Right lobe of liver (tissue), 6 donors: ENCODE measurements at regions not wholly inside any gene's neighbourhood (a gene's known extent, or its start where the extent isn't known, plus 50 kb on each side); places are given as distances from the start of the nearest gene placed in this dataset.
"Not testable (repeated sequence)": the region's sequence is repeated elsewhere in the genome, so short reads cannot be mapped to it uniquely, and the experiment has no call there.

Experiments
- ATAC-seq, 4 donors: fragments of 200-7000 bp; cut with Tn5 transposase; one replicate each; pipeline ENCODE4 v1.9.1; 2020; ENCODE audit warnings: mild to moderate bottlenecking in 4 of 4, moderate library complexity in 4 of 4
- DNase-seq, 3 donors: peaks; one replicate each; pipeline ENCODE4 v3.0.0-alpha.2; 2020
- H3K27ac ChIP-seq, 3 donors: fragments of 200-600 bp; one replicate each; pipeline ENCODE4 v1.8.0; 2022
- H3K27me3 ChIP-seq, 2 donors: fragments of 200-600 bp; one replicate each; pipeline ENCODE4 v1.8.0; 2022
- H3K36me3 ChIP-seq, 4 donors: fragments of 200-600 bp; sonication (generic) in 1 of 4; one replicate each; pipeline versions ENCODE4 v1.5.1 to v1.8.0; 2017 to 2022; ENCODE audit warnings: control low read depth in 1 of 4
- H3K4me1 ChIP-seq, 4 donors: fragments of 200-600 bp; sonication (generic) in 1 of 4; one replicate each; pipeline versions ENCODE4 v1.5.1 to v1.8.0; 2017 to 2022; ENCODE audit warnings: control low read depth in 1 of 4
- H3K4me3 ChIP-seq, 3 donors: fragments of 200-600 bp; one replicate each; pipeline ENCODE4 v1.8.0; 2022
- H3K9me3 ChIP-seq, 4 donors: fragments of 200-600 bp; sonication (generic) in 1 of 4; one replicate each; pipeline versions ENCODE4 v1.5.1 to v1.8.0; 2017 to 2022; ENCODE audit warnings: control low read depth in 1 of 4
- POLR2A ChIP-seq: fragments of 450-650 bp; IDR thresholded peaks from one replicate; pipeline ENCODE4 v1.6.1; 2017; ENCODE audit warnings: antibody characterized with exemption, mild to moderate bottlenecking
- WGBS: methylation state at CpG from one replicate; pipeline ENCODE4 v1.1.6; 2018; ENCODE audit warnings: low coverage, low lambda C conversion rate; ENCODE audit not compliant: insufficient coverage; ENCODE audit errors: missing lambda C conversion rate; 5-methylcytosine and 5-hydroxymethylcytosine counted together
- intact Hi-C, 2 donors: fragments of 100-400 bp; cut with DNase I; formaldehyde crosslinking; loops; one replicate each; pipeline versions ENCODE4 v1.11.2 to v1.14.1; 2022
- TF ChIP-seq, protein P1 (sequence below), 4 donors: fragments of 200-600 bp in 3 of 4; fragments of 450-650 bp in 1 of 4; IDR thresholded peaks; one replicate each; pipeline versions ENCODE4 v1.5.1 to v1.8.0; 2016 to 2022; ENCODE audit warnings: antibody characterized with exemption in 4 of 4, mild to moderate bottlenecking in 2 of 4
- donor health status: DM: no; HTN: yes; CAD: no.
- donor health status: DM: no; HTN: no; CAD: no.
- donor health status: DM: no; HTN: no; CAD: no.
- donor health status: DM: no; HTN: yes; CAD: no.
- donor health status: DM: no; HTN: yes; CAD: no.

DNA sequence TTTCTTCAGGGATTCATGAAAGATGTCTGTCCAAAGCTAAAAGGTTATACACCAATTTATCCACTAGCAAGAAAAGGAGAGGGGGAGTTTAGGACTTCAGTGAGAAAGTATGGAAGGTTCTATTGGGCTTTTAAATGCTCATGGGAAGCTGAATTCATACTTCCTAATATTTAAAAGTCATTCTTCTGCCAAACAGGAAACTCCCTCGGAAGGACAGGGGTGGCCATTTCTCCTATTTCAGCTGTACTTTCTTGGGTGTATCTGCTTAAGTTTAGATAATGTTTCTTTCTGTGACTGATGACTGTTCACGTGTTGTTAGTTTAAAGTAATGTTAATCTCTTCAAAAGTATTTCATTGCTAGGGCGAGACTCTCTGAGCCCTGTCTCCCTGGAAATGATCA lies 80.5 kb upstream of the IFNGR1 start:
- intact Hi-C loops: no loop called here
- no peak for ATAC-seq

DNA sequence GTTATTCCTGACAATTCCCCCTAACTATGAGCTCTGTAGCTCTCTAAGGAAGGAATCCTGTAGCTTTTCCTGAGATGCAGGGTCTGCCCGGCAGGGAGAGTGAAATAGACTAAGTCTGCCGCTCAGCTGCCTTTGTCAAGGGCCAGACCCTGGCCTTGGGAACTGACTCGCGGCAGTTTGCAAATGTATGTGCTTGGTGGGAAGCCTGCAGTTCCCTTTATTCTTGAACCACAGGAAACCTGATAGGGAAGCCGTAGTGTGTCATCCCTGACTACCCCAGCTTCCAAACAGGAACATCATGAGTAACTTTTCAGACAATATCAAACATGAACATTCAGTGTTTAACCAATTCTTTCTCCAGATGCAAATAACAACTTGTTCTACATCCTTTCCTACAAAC lies 78.7 kb upstream of the IFNGR1 start:
- Histone ChIP-seq H3K4me3 (no peak overlapping the region), H3K4me1 (peaks cover 0 to 3% (median 0%) of the 10 kb centered on the region in 4 donors), H3K36me3 (no peaks in the 10 kb centered on the region), H3K27me3 (no peaks in the 10 kb centered on the region), H3K9me3 (no peaks in the 10 kb centered on the region), H3K27ac (no peak overlapping the region)
- 43% methylated on average over 5 of the region's 5 CpGs for WGBS
- ATAC-seq: peak in 3 of 4 donors; percentile 55 to 82 (median 77)
- TF ChIP-seq POLR2A: no peak
- TF ChIP-seq, protein P1, sequence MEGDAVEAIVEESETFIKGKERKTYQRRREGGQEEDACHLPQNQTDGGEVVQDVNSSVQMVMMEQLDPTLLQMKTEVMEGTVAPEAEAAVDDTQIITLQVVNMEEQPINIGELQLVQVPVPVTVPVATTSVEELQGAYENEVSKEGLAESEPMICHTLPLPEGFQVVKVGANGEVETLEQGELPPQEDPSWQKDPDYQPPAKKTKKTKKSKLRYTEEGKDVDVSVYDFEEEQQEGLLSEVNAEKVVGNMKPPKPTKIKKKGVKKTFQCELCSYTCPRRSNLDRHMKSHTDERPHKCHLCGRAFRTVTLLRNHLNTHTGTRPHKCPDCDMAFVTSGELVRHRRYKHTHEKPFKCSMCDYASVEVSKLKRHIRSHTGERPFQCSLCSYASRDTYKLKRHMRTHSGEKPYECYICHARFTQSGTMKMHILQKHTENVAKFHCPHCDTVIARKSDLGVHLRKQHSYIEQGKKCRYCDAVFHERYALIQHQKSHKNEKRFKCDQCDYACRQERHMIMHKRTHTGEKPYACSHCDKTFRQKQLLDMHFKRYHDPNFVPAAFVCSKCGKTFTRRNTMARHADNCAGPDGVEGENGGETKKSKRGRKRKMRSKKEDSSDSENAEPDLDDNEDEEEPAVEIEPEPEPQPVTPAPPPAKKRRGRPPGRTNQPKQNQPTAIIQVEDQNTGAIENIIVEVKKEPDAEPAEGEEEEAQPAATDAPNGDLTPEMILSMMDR (IDR thresholded peaks at IDR 0.05): no peak
- DNase-seq: peak in 1 of 3 donors; percentile 25
- intact Hi-C loops: no loop called here

More for the DNA sequence above, 80.5 kb upstream of the IFNGR1 start:
- H3K27ac ChIP-seq: no peak overlapping the region
- H3K36me3 ChIP-seq: no peaks in the 10 kb centered on the region
- peaks cover 0 to 3% (median 0%) of the 10 kb centered on the region in 4 donors for H3K4me1 ChIP-seq
- TF ChIP-seq POLR2A: no peak
- TF ChIP-seq, protein P1 (IDR thresholded peaks at IDR 0.05): no peak
- WGBS: 52% methylated on average over 3 of the region's 3 CpGs
- no peak for DNase-seq
- no peak overlapping the region for H3K4me3 ChIP-seq
- no peaks in the 10 kb centered on the region for H3K9me3 ChIP-seq
- H3K27me3 ChIP-seq: no peaks in the 10 kb centered on the region

DNA sequence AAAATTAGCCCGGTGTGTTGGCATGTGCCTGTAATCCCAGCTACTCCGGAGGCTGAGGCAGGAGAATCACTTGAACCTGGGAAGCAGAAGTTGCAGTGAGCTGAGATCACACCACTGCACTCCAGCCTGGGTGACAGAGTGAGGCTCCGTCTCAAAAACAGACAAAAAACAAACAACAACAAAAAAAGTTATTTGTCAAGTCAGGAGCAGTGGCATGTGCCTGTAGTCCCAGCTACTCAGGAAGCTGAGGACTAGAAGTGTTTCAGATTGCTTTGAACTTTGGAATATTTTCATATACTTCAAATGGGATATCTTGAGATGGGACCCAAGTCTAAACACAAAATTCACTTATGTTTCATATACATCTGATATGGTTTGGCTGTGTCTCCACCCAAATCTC lies 73.1 kb upstream of the IFNGR1 start:
- H3K36me3 ChIP-seq, H3K4me1 ChIP-seq, DNase-seq, H3K27me3 ChIP-seq, H3K9me3 ChIP-seq, intact Hi-C loops, H3K27ac ChIP-seq, H3K4me3 ChIP-seq, ATAC-seq: not testable (repeated sequence)
- WGBS: 48% methylated on average over 3 of the region's 3 CpGs

DNA sequence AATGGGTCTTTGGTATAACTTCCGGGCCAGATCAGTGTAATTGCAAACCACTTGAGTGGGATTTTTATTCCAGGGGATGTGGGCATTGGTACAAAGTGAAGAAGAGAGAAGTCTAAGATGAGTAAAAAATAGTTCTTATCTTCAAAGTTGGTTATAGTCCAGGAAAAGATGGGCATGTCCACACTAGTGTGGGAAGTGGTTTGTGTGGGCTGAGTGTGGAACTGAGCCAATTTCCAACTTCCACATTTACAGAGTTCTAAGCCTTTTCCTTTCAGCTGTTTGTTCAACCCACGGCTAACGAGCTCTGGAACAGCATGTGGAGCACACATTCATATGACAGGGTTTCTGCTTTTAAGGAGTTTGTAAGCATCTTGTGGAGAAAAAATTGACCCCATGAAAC lies 72.3 kb upstream of the IFNGR1 start:
- H3K27me3 ChIP-seq: no peaks in the 10 kb centered on the region
- H3K4me3 ChIP-seq: no peak overlapping the region
- no peaks in the 10 kb centered on the region for H3K36me3 ChIP-seq
- peaks cover 0 to 2% (median 0%) of the 10 kb centered on the region in 4 donors for H3K4me1 ChIP-seq
- H3K9me3 ChIP-seq: no peaks in the 10 kb centered on the region
- WGBS: 23% methylated on average over 3 of the region's 3 CpGs
- DNase-seq (peak in 1 of 3 donors; percentile 52), ATAC-seq (peak; percentile 47 to 79 (median 63))
- H3K27ac ChIP-seq: no peak overlapping the region
- TF ChIP-seq POLR2A: no peak
- TF ChIP-seq, protein P1 (IDR thresholded peaks at IDR 0.05): no peak
- intact Hi-C loops: no loop called here

DNA sequence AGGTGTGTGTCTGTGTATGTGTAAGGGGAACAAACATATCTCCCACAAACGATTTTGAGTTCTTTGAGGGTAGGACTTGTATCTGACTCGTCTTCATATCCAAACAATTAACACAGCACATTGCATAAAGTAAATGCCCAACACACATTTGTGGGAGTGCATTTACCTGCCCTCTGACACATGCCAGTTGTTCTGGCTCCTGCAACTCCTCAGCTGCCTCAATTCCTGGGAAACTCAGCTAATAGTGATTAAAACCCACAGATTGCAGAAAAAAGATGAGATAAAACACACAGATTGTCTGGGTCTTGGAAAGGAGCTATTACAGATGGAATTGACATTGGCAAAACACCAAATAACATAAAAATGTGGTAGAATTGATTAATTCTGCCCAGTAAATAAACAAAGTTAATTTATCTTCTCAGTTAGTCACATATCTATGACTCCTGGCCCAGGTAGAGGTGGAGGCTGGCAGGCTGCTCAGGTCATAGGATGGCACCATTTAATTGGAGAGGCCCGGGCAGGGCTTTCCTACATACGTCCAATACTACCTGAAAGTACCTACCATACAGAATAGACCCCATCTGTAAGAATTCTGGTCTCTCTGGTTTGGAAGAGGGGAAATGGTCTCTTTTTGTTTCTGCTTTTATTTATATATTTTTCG lies 71.5 kb upstream of the IFNGR1 start:
- Histone ChIP-seq H3K4me3 (no peak overlapping the region), H3K9me3 (no peaks in the 10 kb centered on the region), H3K36me3 (no peaks in the 10 kb centered on the region), H3K27ac (no peak overlapping the region), H3K27me3 (no peaks in the 10 kb centered on the region), H3K4me1 (peaks cover 0 to 3% (median 0%) of the 10 kb centered on the region in 4 donors)
- WGBS: 40% methylated on average over 5 of the region's 5 CpGs
- no peak for TF ChIP-seq POLR2A
- TF ChIP-seq, protein P1 (IDR thresholded peaks at IDR 0.05): no peak
- intact Hi-C loops: no loop called here
- ATAC-seq (peak in 1 of 4 donors; percentile 67), DNase-seq (no peak)
